HG02642 (cell line): ENCODE measurements at regions not wholly inside any gene's neighbourhood (a gene's known extent, or its start where the extent isn't known, plus 50 kb on each side); places are given as distances from the start of the nearest gene placed in this dataset.

Source experiments
- ATAC-seq: cut with Tn5 transposase; IDR thresholded peaks from one replicate; pipeline ENCODE4 v1.9.1; 2021; ENCODE audit warnings: mild to moderate bottlenecking; ENCODE audit not compliant: unreplicated experiment, poor library complexity

DNA sequence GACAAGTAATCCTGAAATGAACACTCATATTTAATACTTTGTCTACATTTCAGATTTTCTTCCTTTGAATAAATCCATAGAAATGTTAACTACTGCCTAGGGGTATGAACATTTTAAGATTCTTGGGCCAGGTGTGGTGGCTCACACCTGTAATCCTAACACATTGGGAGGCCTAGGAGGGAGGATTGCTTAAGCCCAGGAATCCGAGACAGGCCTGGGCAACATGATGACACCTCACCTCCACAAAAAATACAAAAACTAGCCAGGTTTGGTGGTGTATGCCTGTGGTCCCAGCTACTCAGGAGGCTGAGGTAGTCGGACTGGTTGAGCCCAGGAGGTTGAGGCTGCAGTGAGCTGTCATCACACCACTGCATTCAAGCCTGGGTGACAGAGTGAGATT lies 73.9 kb upstream of the PIAS1 start:
- no peak for ATAC-seq

GRCh38 chr15:67980773-67981685 lies 73.1 kb upstream of the PIAS1 start:
- no peak for ATAC-seq

DNA sequence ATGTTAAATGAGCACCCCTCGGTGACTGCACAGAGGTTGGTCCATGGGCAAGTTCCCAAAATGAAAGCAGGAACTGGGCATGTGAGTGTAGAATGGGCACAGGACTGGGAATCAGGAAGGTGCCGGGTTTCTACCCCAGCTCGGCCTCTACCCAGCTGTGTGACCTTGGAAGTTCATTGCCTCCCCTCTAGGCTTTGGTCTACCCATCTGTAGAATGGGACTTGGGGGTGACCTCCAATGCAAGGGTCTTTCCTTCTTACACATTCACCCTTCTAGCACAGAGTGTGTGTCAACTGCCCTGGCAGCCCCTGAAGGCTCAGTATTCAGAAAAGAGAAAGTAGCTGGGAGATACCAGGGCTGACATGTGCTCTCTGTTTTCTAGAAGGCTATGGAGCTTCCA lies 72.3 kb upstream of the PIAS1 start:
- ATAC-seq = no peak

DNA sequence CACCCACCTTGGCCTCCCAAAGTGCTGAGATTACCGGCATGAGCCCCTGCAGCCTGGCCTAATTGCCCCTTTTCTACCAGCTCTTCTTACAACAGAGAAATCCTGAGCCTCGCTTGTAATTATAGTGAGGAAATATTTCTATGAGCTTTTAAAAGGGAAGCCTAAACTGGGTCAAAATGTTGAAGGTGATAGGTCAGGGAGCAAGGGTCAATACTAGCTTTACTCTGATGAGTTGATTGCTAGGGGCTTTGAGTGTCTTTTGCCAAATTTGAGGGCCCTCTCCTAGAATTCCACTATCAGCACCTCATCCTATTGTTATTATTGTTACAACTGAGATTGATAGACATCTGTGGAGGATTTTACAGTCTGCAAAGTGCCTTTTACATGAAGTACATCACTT lies 62.4 kb upstream of the PIAS1 start:
- ATAC-seq = no peak

- no peak for ATAC-seq
Measured at GRCh38 chr15:67992411-67992810, 61.7 kb upstream of the PIAS1 start.

DNA sequence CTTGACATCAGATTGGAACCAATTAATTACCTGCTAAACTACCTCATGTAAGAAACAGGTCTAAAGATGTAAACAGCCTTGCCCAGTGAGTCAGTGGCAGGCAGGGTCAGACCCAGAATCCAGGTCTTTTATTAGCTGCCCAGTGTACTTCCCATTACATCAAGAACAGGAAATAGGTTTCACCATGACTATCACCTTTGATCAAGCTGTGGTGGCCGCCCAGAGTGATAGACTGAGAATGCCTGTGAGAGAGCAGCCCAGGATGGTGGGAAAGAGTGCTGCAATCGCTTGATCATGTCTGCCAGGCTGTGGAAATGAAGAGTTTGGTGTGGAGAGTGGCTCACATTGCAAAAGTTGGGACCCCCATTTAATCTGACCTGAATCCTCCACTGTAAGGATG lies 61.3 kb upstream of the PIAS1 start:
- ATAC-seq = no peak

GRCh38 chr15:67997996-67998395 lies 56.1 kb upstream of the PIAS1 start:
- ATAC-seq = no peak

- ATAC-seq = no peak
Measured at GRCh38 chr15:67998599-67999133, 55.4 kb upstream of the PIAS1 start.

DNA sequence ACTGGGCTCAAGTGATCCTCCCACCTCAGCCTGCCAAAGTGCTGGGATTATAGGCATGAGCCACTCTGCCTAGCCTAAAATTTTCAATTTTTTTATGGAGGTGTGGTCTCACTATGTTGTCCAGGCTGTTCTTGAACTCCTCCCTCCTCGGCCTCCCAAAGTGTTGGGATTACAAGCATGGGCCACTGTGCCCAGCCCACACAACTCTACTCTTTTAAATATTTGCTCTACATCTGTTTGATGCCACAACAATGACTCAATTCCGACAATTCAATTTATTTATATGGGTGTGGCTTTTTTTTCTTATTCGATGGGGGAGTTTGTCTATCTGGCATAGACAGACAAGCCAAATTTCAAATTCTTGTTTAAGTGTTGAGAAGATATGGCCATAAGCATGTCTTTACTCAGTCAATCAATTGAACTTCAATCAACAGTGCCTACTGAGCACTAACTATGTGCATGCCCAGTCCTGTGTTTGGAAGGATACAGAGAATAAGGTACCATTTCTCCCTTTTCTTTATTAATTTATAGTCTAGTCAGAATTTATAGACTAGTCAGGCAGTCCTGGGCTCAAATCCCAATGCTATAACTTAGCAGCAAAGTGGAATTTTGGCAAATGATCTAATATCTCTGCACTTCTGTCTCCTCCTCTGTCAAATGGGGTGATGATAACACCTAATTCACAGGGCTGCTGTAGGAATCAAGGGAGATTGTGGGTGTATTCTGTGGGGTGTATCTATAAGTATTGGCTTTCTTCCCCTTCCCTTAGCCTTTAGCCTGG lies 54.6 kb upstream of the PIAS1 start:
- ATAC-seq = no peak

DNA sequence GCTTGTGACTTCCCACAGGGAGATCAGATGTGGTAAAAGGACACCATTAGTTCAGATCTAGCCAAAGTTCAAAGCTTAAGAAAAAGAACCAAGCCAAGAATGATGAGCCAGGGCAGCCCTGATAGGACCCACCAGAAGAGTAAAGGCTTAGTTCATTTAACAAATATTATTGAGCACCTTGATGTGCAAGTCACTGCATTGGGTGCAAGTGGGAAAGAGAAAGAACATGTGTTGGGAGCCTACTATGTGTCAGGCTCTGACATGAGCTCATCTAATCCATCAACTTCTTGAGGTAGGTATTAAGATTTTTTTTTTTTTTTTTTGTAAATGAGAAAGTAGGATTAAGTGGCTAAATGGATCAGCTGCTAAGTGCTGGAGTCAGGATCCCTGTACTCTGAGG lies 53.4 kb upstream of the PIAS1 start:
- no peak for ATAC-seq

DNA sequence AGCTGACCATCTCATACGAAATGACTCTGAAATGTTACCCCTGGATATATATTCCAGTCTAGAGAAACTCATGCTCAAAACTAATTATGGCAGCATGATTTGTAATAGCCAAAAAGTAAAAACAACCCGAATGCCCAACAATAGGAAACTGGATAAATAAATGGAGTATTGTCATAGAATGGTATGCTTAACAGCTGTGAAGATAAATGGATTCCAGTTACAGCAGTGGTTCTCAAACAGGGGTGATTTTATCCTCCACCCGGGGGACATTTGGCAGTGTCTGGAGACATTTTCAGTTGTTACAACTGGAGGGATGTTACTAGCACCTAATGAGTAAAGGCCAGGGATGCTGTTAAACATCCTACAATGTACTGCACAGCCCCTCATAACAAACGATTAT lies 52.3 kb upstream of the PIAS1 start:
- no peak for ATAC-seq

DNA sequence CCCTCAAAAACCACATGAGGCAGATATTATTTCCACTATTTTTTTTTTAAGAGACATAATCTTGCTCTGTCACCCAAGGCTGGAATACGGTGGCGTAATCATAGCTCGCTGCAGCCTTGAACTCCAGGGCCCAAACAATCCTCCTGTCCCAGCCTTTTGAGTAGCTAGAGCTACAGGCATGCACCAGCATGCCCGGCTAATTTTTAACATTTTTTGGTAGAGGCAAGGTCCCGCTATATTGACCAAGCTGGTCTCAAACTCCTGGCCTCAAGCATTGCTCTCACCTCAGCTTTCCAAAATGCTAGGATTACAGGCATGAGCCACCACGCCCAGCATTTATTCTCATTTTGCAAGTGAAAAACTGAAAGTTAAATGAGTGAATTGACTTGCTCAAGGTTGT lies 50.8 kb upstream of the PIAS1 start:
- no peak for ATAC-seq
